ENCODE measurements at regions not wholly inside any gene's neighbourhood (a gene's known extent, or its start where the extent isn't known, plus 50 kb on each side); places are given as distances from the start of the nearest gene placed in this dataset.

DNA sequence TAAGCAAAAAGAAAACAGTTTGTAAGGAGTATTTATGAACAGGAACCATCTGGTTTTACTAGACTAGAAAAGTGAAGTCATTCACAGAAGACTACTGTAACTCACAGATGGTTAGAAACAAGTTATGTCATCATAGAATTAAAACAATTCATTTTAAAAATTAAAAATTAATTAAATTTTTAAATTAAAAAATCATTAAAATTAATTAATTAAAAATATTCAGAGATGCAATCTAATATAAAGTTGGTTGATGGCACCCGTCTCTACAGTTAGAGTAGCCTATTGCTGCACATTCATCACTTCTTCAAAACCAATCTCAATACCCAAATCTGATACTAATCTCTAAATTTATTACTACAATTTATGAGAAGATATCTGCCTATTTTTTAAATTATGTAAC lies 454.8 kb upstream of the NUPR2 start (continued):
- TF ChIP-seq, protein P1, sequence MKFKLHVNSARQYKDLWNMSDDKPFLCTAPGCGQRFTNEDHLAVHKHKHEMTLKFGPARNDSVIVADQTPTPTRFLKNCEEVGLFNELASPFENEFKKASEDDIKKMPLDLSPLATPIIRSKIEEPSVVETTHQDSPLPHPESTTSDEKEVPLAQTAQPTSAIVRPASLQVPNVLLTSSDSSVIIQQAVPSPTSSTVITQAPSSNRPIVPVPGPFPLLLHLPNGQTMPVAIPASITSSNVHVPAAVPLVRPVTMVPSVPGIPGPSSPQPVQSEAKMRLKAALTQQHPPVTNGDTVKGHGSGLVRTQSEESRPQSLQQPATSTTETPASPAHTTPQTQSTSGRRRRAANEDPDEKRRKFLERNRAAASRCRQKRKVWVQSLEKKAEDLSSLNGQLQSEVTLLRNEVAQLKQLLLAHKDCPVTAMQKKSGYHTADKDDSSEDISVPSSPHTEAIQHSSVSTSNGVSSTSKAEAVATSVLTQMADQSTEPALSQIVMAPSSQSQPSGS (IDR thresholded peaks at IDR 0.05; ENCODE audit: low read length), result no peak
- no peak for TF ChIP-seq ZBTB4 (CRISPR knock-in tag; IDR thresholded peaks at IDR 0.05)
- no peak for TF ChIP-seq NRF1 (conservative IDR thresholded peaks at IDR 0.05; ENCODE audit: low read depth, low read length)
- TF ChIP-seq LARP7 (IDR thresholded peaks at IDR 0.05), result no peak
- no peak for TF ChIP-seq IRF4 (IDR thresholded peaks at IDR 0.05; ENCODE audit: low read depth, low read length)

DNA sequence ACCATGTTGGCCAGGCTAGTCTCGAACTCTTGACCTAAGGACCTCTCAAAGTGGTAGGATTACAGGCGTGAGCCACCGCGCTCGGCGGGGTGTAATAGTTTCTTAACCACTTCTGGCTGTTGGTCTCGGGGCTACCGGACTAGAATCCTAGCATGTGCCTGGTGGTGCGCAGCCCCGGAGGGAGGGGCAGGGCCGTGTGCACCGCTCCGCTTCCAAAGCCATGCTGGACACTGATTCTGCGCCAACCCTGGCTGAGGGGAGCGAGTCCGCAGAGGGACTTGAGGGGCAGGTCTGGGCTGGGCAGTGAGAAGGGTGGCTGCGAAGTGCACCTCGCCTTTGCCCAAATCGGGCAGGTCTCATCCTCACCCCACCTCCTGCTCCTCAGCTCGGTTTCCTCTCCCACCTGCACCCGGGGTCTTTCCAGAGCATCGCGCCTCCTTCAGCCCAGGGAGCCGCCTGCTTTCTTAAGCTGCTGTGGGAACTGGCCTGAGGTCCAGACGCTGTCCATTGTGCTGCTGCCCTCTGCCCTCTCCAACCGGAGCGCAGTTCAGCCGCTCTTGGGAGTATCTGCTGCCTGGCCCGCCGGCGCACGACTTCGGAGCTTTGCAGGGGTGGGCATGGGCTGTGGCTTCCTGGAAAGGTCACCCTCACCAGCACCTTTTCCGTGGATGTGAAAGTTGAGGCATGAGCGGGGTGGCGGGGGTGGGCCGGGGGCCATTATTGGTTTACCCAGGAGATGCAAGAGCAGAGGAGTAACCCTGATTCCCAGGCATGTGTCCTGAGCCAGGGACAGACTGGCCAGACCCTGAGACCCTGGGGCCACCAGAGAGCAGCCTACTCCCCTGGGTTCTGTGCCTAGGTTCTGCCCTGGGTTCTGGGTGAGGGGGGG lies 422.6 kb upstream of the NUPR2 start:
- H3K79me2 ChIP-seq (ENCODE audit: control insufficient read depth, insufficient read depth, low read length), result no peaks in the 10 kb centered on the region
- in situ Hi-C loops (cut with MboI) (no loop called here), intact Hi-C loops (cut with micrococcal nuclease; ENCODE audit: unreplicated experiment) (loop anchor here (10.0 kb wide), 1 partner anchor 1426 kb away; no protein-coding TSS in a partner anchor)
- no peak for ATAC-seq
- H3K27ac ChIP-seq (ENCODE audit: control insufficient read depth, insufficient read depth), result no peak overlapping the region
- H3K9me3 ChIP-seq (replicated peaks; ENCODE audit: control insufficient read depth, insufficient read depth, low read length), result peaks cover 4% of the 10 kb centered on the region; the same call in 1 of the 3 replicates
- H3K27me3 ChIP-seq (replicated peaks in 1 of 2; ENCODE audit: control insufficient read depth in 2 of 2, insufficient read depth in 2 of 2, low read length in 1 of 2), result no peaks in the 10 kb centered on the region
- no peak overlapping the region for H3K9ac ChIP-seq (ENCODE audit: control insufficient read depth, insufficient read depth, low read length)
- RAD21 ChIA-PET (ENCODE audit: unreplicated experiment), result no interaction called here
- FAIRE-seq, result no peak
- no peaks in the 10 kb centered on the region for H3K4me1 ChIP-seq (ENCODE audit: control insufficient read depth, insufficient read depth, low read length)
- no peak overlapping the region for H3K4me3 ChIP-seq
- CTCF ChIA-PET, result no interaction called here
- SMC1A ChIA-PET (ENCODE audit: uncharacterized antibody, unreplicated experiment), result no interaction called here
- no peaks in the 10 kb centered on the region for H4K20me1 ChIP-seq (ENCODE audit: control insufficient read depth, insufficient read depth)
- no peak overlapping the region for H3K4me2 ChIP-seq (ENCODE audit: control insufficient read depth, insufficient read depth)
- no peaks in the 10 kb centered on the region for H3K36me3 ChIP-seq (ENCODE audit: control insufficient read depth in 2 of 2, insufficient read depth in 2 of 2, low read length in 1 of 2)
- H2AFZ ChIP-seq (ENCODE audit: control insufficient read depth, low read depth, low read length), result no peak overlapping the region
- no peak for DNase-seq (ENCODE audit: low read depth, low spot score)
- WGBS (ENCODE audit: insufficient coverage, insufficient replicate concordance, low lambda C conversion rate, missing lambda C conversion rate), result 64% methylated on average over 33 of the region's 37 CpGs
- POLR2A ChIA-PET, result no interaction called here
- no peak for TF ChIP-seq ZNF687 (IDR thresholded peaks at IDR 0.05)
- BruUV-seq (replicated peaks), result no TSS peak

Data from GM12878 (cell line).